ENCODE measurements at regions not wholly inside any gene's neighbourhood (a gene's known extent, or its start where the extent isn't known, plus 50 kb on each side); places are given as distances from the start of the nearest gene placed in this dataset.
"Not testable (repeated sequence)": the region's sequence is repeated elsewhere in the genome, so short reads cannot be mapped to it uniquely, and the experiment has no call there.

DNA sequence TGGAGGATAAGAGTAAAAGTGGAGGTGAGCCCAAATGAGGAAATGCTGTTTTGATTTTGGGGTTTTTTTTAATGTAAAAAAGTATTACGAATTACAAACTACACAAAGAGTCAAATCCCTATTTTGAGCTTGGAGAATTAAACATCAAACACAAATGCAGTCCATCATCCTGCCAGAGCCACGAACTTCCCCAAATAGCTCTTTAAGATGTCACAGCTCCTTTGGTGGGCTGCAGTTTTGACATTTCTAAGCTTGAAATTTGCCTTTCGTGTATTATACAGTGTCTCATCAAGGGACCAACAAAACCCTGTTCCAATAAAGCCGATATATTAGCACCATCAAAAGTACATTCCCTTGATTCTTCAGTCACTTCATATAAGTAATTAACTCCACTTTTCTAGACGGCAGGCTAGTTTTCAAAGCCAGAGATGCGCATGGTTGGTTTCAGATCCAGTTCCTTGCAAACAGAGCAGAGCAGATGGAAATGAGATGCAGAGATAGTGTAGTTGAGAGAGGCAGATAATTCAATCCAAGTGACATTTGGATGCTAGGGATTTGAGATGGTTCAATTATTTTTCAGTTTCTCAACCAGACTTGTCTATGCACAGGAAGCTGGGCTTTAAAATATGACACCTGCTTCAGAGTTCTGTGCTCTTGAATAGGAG lies 580.9 kb downstream of the EDEM1 start:
- no peak for DNase-seq

DNA sequence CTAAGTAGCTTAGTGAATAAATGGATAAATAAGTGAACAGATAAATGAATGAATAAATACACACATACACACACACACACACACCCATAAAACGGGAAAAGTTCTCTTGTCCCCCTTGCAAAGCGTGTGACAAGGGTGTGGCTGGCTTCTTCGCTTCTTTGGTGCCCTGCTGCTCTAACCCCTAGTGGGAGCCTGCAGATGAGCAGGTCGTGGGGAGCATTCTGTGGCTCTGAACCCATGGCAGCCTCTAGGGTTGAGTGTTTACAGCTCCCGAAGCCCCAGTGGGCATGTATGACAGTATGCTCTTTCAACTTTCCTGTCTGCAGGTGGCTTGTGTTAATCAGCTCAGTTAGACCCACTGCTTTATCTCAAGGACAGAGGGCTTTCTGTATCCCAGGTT lies 582.3 kb downstream of the EDEM1 start:
- no peak for DNase-seq

DNA sequence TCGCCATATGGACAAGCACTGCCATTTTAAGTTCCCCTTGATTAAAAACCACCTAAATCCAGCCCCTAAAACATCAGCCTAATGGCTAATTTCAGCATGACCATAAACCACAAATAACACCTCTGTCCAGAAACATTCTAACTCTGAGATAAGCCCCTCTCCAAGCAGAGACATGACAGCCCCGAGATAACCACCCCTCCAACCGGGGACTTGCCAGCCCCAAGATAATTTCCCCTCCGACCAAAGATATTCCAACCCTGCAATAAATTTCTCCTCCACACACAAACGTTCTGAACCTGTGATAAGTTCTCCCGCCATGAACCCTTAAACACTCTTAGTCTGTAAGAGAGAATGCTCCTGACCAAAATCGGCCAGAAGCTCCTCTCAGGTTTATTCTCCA lies 586.8 kb downstream of the EDEM1 start:
- DNase-seq, result peak; percentile 78

- DNase-seq, result not testable (repeated sequence)
Observed at GRCh38 chr3:5775100-5775499, 587.6 kb downstream of the EDEM1 start.

GRCh38 chr3:5784690-5785089 lies 597.2 kb downstream of the EDEM1 start:
- no peak for DNase-seq

DNA sequence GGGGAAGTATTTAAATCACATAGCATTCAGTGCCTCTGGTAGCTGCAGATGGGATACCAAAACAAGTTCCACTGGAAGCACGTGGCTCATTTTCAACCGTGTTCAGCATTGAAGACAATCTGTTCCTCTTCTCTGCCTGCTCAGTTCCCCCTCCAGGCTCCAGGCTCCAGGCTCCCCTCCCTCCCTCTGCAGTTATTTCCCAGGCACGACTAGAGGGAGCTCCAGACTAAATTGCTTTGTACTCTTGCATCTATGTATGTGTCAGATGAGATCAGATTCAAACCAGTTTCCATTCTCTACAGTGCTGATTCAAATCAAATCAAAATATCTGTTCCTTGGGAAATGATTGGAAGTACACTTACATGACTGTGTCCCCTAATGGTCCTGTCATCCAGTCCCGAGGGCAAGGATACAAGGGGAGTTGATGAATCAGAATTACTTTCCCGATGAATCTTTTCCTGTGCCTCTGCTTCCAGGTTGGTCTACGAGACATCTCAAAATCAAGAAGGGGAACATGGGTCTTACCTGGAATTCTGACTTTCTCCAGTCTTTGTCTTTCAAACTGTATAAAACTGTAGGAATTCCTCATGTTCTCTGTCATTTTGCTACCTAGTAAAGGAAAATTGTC lies 600.5 kb downstream of the EDEM1 start:
- peak; percentile 56 for DNase-seq

- DNase-seq, result no peak
Observed at GRCh38 chr3:5788496-5788895, 601.0 kb downstream of the EDEM1 start.

DNA sequence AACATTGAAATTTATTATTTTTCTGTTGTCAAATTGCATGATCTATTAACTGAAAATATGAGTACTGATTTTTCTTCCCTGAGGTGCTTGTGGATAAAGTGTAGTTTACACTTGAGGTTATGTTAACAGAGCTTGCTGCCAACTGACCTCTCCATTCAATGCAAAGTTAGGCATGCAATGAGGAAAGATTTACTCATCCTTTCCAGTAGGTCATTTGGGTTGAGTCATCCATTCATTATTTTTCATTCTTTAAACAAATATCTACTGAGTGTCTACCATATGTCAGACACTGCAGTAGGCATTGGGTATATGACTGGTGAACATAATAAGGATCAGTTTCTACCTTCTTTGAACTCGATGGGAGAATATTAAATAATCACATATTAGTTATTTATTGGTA lies 604.1 kb downstream of the EDEM1 start:
- no peak for DNase-seq

DNA sequence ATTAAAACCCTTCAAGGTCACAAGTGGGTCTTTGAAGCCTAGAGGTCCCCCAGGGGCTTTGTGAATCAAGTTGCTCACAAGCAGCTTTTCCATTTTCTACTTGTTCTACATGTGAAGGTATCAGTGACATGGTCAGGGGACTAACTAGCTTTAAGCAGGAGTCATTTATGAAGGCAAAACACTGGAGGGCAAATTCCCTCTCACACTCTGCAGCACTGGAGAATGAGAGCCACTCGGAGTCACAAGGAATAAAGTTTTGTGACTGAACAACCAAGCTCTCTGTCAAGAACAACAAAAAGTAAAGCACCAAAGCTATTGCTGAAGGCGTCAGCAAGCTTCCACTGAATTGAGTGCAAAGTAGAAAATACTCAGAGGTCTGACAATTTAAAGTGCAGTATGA lies 609.0 kb downstream of the EDEM1 start:
- DNase-seq, result no peak

GRCh38 chr3:5798809-5799208 lies 611.3 kb downstream of the EDEM1 start:
- DNase-seq, result no peak

DNA sequence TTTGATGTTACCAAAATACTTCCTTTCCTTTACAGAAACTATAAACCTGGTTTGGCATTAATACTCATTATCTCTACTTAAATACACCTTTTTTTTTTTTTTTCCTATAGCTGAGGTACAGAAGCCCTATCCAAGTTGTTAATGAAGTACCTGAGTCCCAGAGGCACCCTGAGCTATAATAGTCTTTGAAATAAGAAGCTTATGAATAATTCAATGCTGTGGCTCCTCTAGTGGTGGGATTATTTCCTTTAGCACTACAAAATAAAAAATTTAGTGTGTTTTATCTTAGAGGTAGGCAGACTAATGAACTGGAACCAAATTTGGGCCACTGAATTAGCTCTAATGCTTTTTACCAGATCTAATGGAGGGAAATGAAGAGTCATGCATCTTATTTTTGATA lies 611.9 kb downstream of the EDEM1 start:
- DNase-seq, result peak; percentile 28

DNA sequence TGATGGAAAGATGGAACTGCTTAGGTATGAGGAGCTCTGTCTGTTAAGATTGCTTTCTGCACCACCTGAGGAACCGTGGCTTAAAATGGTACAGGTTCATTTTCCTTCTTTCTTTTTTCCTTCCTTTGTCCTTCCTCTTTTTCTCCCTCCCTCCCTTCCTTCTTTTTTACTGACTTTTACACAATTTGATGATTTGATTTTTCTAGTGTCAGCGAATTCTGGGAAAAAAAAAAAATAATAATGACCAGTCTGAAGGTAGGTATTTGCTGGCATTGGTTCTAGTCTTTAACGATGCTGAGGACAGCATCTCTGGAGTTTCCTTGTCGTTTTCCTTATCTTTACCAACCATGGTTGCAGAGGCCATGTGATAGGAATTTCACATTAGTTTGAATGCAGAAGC lies 613.5 kb downstream of the EDEM1 start:
- no peak for DNase-seq

DNA sequence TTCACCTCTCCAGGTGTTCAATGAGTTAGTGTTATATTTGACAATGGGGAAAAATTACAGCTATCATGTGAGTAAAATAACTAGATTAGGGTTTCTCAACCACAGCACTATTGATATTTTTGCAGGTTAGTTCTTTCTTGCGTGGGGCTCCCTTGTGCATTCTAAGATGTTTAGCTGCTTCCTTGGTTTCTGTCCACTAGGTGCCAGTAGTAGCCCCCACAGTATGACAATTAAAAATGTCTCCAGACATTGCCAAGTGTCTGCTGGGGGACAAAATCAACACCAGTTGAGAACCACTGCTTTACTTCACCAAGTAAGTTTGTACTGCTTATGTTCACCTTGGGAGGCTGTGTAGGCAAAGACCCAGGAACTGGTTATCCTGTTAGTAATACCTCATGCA lies 618.7 kb downstream of the EDEM1 start:
- DNase-seq, result peak; percentile 48

DNA sequence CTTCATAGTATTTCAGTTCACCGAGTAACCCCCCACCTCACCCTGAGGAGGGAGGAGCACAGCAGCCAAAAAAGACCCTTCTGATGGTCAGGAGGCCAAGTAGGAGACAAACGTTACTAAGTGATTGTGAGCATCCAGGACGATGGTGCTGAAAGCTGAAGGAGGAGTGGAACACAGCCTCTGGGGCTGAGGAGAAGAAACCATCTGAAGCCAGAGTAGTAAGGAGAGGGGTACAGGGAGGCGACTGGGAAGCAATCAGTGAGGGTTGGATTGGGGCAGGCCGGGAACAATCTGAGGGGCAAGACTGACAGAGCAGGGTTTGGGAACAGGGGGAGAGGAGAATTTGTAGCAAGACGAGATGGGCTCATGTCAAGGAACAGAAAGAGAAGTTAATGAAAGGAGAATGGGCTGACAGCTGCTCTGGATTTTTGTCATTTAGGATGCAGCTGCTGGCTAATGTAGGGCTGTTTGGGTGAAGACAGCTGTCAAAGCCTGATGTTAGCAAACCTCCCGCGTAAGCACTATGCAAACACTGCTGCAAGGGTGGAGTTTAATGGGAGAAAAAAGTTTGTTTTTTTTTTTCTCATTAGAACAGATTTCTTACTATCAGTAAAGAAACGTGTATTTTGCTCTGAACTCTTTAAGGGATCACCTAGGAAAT lies 622.2 kb downstream of the EDEM1 start:
- no peak for DNase-seq

DNA sequence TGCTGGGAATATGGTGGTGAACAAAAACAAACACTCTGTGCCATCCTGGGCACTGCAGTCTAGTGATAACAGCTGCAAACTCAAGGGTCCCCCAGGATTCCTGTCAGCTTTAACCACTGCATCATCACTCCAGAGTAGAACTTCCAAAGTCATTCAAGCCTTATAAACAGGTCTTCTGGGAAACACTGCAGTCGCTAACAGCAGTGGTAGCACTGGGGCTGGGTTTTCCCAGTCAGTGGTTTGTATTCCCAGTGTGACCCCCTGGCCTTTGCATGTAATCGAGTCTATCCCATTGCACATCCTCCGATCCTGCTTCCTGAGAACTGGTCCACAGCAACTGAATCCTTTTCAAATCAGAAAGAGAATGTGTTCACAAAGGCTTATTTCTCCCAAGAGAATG lies 623.5 kb downstream of the EDEM1 start:
- DNase-seq, result no peak

GRCh38 chr3:5813521-5813920 lies 626.0 kb downstream of the EDEM1 start:
- no peak for DNase-seq

GRCh38 chr3:5822843-5823242 lies 635.3 kb downstream of the EDEM1 start:
- no peak for DNase-seq

DNA sequence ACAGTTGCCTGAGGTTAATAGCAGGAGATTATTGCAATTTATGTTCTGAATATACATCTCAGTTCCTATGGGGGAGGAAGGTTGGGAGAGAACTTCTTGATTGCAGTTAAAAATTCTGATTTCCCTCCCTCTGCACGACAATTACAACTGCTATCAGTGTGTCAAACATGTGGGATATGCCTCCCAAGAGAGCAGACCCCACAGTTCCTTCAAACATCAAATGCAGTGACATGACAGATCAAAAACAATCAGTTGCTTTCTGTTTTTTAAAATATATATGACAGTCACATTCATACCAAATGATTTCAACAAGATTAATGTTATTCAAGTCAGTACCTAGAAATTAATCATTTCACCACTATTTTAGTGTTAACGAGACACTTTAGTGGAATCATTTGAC lies 639.0 kb downstream of the EDEM1 start:
- no peak for DNase-seq

- no peak for DNase-seq
Observed at GRCh38 chr3:5828251-5828650, 640.7 kb downstream of the EDEM1 start.

DNA sequence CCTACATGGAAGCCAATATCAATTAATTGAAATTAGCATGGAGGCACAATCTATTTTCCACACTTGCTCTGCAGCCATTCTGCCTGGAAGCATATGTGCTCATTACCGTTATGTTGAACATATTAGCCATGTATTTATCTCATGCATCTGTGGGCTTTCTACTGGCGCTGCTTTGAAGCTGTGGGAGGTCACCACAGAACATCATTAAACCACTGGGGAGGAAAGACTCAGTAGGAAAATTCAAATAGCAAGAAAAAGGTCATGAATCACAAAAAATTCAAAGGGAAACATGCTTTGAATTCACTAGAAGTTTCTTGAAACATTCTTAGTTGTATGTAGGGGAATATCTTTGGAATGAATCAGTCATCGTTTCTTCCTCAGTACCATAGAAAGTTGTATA lies 652.5 kb downstream of the EDEM1 start:
- no peak for DNase-seq

DNA sequence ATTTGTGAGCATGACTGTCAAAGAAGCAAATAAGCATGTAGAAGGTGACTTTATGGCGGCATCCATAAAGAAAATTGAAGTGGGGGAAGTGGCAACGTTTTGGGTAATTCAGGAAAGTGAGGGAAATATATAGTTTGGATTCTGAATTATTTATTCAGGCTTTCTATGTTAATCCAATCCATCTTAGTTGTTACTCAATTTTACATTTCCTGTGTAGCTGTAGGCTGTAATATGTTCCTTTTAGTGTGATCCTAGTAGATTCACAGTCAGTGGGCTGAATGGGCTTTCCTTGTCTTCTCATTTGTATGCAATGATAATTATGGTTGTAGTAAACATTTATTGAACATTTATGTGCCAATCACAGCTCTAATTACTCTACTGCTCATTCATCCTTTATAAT lies 654.1 kb downstream of the EDEM1 start:
- DNase-seq, result no peak

DNA sequence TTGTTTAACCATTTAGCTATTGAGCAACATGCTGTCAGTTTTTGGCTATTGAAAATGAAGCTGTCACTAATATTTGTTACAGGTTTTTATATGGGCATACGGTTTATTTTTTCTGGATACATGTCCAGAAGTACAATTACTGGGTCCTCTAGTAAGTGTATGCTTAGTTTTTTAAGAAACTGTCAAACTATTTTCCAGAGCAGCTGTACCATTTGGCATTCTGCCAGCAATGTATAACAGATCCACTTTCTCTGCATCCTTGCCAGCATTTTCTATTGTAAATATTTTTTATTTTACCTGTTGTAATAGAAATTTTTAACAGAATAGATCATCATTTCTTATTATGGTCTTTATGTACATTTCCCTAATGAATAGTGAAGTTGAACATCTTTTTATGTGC lies 658.8 kb downstream of the EDEM1 start:
- DNase-seq, result no peak

GRCh38 chr3:5861151-5861550 lies 673.6 kb downstream of the EDEM1 start:
- DNase-seq, result no peak

DNA sequence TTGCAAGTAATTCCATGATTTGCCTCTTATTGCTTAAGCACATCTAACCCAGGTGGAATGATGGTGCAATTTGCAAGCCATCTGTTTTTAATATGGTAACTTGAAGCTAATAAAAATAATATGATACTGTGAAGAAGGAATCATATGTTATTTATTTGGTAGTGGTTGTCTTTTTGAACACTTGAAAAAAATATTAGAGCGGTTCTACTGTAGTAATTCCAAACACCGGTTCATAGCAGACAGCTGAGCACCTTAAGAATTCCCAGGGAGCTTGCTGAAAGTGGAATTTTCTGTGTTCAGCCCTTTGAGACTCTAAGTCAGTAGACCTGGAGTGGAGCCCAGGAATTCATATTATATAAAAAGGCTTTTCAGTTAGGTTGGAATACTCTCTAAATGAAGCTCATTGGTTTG lies 687.4 kb downstream of the EDEM1 start:
- no peak for DNase-seq

DNA sequence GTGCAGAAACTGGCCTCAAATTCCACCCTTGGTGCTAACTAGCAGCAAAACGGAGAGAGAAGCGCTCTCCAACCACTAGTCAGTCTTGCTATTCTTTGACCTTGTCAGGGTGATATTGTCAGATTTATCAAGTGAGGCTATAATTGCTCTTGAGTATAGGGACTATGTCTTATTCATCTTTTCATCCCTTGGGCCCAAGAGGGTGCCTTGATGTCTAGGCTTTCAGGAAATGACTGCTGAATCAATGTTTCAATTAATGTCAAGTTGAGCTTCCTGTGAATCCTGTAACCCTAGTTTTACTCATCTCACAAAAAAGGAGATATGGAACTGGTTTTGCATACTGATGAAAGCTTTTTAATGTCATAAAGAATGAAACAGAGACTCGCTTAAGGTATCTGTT lies 701.3 kb downstream of the EDEM1 start:
- DNase-seq, result no peak
